ENCODE measurements at regions not wholly inside any gene's neighbourhood (a gene's known extent, or its start where the extent isn't known, plus 50 kb on each side); places are given as distances from the start of the nearest gene placed in this dataset.
"Not testable (repeated sequence)": the region's sequence is repeated elsewhere in the genome, so short reads cannot be mapped to it uniquely, and the experiment has no call there.

GRCh38 chr14:19127664-19128435, 160.6 kb downstream of the POTEM start:
- H3K4me3 ChIP-seq (ENCODE audit: low read depth, low read length); H3K4me1 ChIP-seq (ENCODE audit: control insufficient read depth, insufficient read depth, low read length, poor library complexity, severe bottlenecking); H3K4me1 Mint-ChIP-seq; H3K27ac Mint-ChIP-seq; H3K9me3 ChIP-seq (ENCODE audit: control insufficient read depth in 2 of 2, low read length in 2 of 2); H3K27me3 ChIP-seq (ENCODE audit: control insufficient read depth, insufficient read depth, low read length); DNase-seq; H3K27ac ChIP-seq (ENCODE audit: insufficient read depth, low read length, poor library complexity, severe bottlenecking); H3K4me3 Mint-ChIP-seq; H3K9me3 Mint-ChIP-seq; H3K36me3 Mint-ChIP-seq; H3K36me3 ChIP-seq (ENCODE audit: control insufficient read depth, insufficient read depth, low read length); ATAC-seq (ENCODE audit: low read depth in 2 of 2); H3K27me3 Mint-ChIP-seq: not testable (repeated sequence)

GRCh38 chr14:19131553-19131952, 164.3 kb downstream of the POTEM start:
- not testable (repeated sequence) for H3K36me3 ChIP-seq (ENCODE audit: control insufficient read depth, insufficient read depth, low read length); H3K4me1 Mint-ChIP-seq; H3K27me3 Mint-ChIP-seq; H3K4me1 ChIP-seq (ENCODE audit: control insufficient read depth, insufficient read depth, low read length, poor library complexity, severe bottlenecking); ATAC-seq (ENCODE audit: low read depth in 2 of 2); DNase-seq; H3K9me3 ChIP-seq (ENCODE audit: control insufficient read depth in 2 of 2, low read length in 2 of 2); H3K4me3 Mint-ChIP-seq; H3K4me3 ChIP-seq (ENCODE audit: low read depth, low read length); H3K9me3 Mint-ChIP-seq; H3K27ac ChIP-seq (ENCODE audit: insufficient read depth, low read length, poor library complexity, severe bottlenecking); H3K27me3 ChIP-seq (ENCODE audit: control insufficient read depth, insufficient read depth, low read length); H3K27ac Mint-ChIP-seq; H3K36me3 Mint-ChIP-seq

GRCh38 chr14:19132013-19132835, 165.0 kb downstream of the POTEM start:
- DNase-seq; H3K27me3 ChIP-seq (ENCODE audit: control insufficient read depth, insufficient read depth, low read length); H3K27ac ChIP-seq (ENCODE audit: insufficient read depth, low read length, poor library complexity, severe bottlenecking); H3K27ac Mint-ChIP-seq; H3K36me3 Mint-ChIP-seq; H3K27me3 Mint-ChIP-seq; H3K4me3 Mint-ChIP-seq; H3K4me1 ChIP-seq (ENCODE audit: control insufficient read depth, insufficient read depth, low read length, poor library complexity, severe bottlenecking); ATAC-seq (ENCODE audit: low read depth in 2 of 2); H3K4me1 Mint-ChIP-seq; H3K9me3 ChIP-seq (ENCODE audit: control insufficient read depth in 2 of 2, low read length in 2 of 2); H3K9me3 Mint-ChIP-seq; H3K36me3 ChIP-seq (ENCODE audit: control insufficient read depth, insufficient read depth, low read length); H3K4me3 ChIP-seq (ENCODE audit: low read depth, low read length): not testable (repeated sequence)

GRCh38 chr14:19132836-19133120, 165.5 kb downstream of the POTEM start:
- not testable (repeated sequence) for ATAC-seq (ENCODE audit: low read depth in 2 of 2); H3K9me3 Mint-ChIP-seq

GRCh38 chr14:19157106-19157709, 190.0 kb downstream of the POTEM start:
- H3K4me1 Mint-ChIP-seq; H3K27me3 Mint-ChIP-seq; H3K4me1 ChIP-seq (ENCODE audit: control insufficient read depth, insufficient read depth, low read length, poor library complexity, severe bottlenecking); H3K9me3 ChIP-seq (ENCODE audit: control insufficient read depth in 2 of 2, low read length in 2 of 2); H3K4me3 ChIP-seq (ENCODE audit: low read depth, low read length); H3K36me3 Mint-ChIP-seq; H3K36me3 ChIP-seq (ENCODE audit: control insufficient read depth, insufficient read depth, low read length); H3K4me3 Mint-ChIP-seq; H3K27me3 ChIP-seq (ENCODE audit: control insufficient read depth, insufficient read depth, low read length); H3K27ac ChIP-seq (ENCODE audit: insufficient read depth, low read length, poor library complexity, severe bottlenecking); DNase-seq; H3K27ac Mint-ChIP-seq; ATAC-seq (ENCODE audit: low read depth in 2 of 2): not testable (repeated sequence)
- peaks cover 0 to 13% (median 0%) of the 10 kb centered on the region in 7 donors for H3K9me3 Mint-ChIP-seq

More at GRCh38 chr14:19132836-19133120, 165.5 kb downstream of the POTEM start:
- not testable (repeated sequence) for H3K9me3 ChIP-seq (ENCODE audit: control insufficient read depth in 2 of 2, low read length in 2 of 2); H3K27ac ChIP-seq (ENCODE audit: insufficient read depth, low read length, poor library complexity, severe bottlenecking); H3K4me1 ChIP-seq (ENCODE audit: control insufficient read depth, insufficient read depth, low read length, poor library complexity, severe bottlenecking); H3K4me3 Mint-ChIP-seq; DNase-seq; H3K36me3 Mint-ChIP-seq; H3K4me3 ChIP-seq (ENCODE audit: low read depth, low read length); H3K27ac Mint-ChIP-seq; H3K27me3 ChIP-seq (ENCODE audit: control insufficient read depth, insufficient read depth, low read length); H3K36me3 ChIP-seq (ENCODE audit: control insufficient read depth, insufficient read depth, low read length); H3K4me1 Mint-ChIP-seq; H3K27me3 Mint-ChIP-seq

- not testable (repeated sequence) for DNase-seq
Measured at GRCh38 chr14:19158012-19158411, 190.8 kb downstream of the POTEM start.

GRCh38 chr14:19158588-19158987, 191.4 kb downstream of the POTEM start:
- not testable (repeated sequence) for H3K4me3 Mint-ChIP-seq; H3K4me1 Mint-ChIP-seq; H3K4me3 ChIP-seq (ENCODE audit: low read depth, low read length); H3K9me3 ChIP-seq (ENCODE audit: control insufficient read depth in 2 of 2, low read length in 2 of 2); H3K27me3 Mint-ChIP-seq; ATAC-seq (ENCODE audit: low read depth in 2 of 2); H3K27ac Mint-ChIP-seq; H3K27me3 ChIP-seq (ENCODE audit: control insufficient read depth, insufficient read depth, low read length); H3K4me1 ChIP-seq (ENCODE audit: control insufficient read depth, insufficient read depth, low read length, poor library complexity, severe bottlenecking); H3K36me3 ChIP-seq (ENCODE audit: control insufficient read depth, insufficient read depth, low read length); H3K36me3 Mint-ChIP-seq; H3K27ac ChIP-seq (ENCODE audit: insufficient read depth, low read length, poor library complexity, severe bottlenecking); DNase-seq
- H3K9me3 Mint-ChIP-seq: peaks cover 0 to 15% (median 0%) of the 10 kb centered on the region in 7 donors

More at GRCh38 chr14:19158012-19158411, 190.8 kb downstream of the POTEM start:
- H3K4me1 Mint-ChIP-seq; ATAC-seq (ENCODE audit: low read depth in 2 of 2); H3K27me3 Mint-ChIP-seq; H3K4me1 ChIP-seq (ENCODE audit: control insufficient read depth, insufficient read depth, low read length, poor library complexity, severe bottlenecking); H3K4me3 ChIP-seq (ENCODE audit: low read depth, low read length); H3K27me3 ChIP-seq (ENCODE audit: control insufficient read depth, insufficient read depth, low read length); H3K9me3 ChIP-seq (ENCODE audit: control insufficient read depth in 2 of 2, low read length in 2 of 2); H3K4me3 Mint-ChIP-seq; H3K27ac Mint-ChIP-seq; H3K36me3 Mint-ChIP-seq; H3K27ac ChIP-seq (ENCODE audit: insufficient read depth, low read length, poor library complexity, severe bottlenecking); H3K36me3 ChIP-seq (ENCODE audit: control insufficient read depth, insufficient read depth, low read length): not testable (repeated sequence)
- H3K9me3 Mint-ChIP-seq: peaks cover 0 to 15% (median 0%) of the 10 kb centered on the region in 7 donors

All from CD4-positive, CD25-positive, alpha-beta regulatory T cell (primary cell).